ENCODE measurements at regions not wholly inside any gene's neighbourhood (a gene's known extent, or its start where the extent isn't known, plus 50 kb on each side); places are given as distances from the start of the nearest gene placed in this dataset.

DNA sequence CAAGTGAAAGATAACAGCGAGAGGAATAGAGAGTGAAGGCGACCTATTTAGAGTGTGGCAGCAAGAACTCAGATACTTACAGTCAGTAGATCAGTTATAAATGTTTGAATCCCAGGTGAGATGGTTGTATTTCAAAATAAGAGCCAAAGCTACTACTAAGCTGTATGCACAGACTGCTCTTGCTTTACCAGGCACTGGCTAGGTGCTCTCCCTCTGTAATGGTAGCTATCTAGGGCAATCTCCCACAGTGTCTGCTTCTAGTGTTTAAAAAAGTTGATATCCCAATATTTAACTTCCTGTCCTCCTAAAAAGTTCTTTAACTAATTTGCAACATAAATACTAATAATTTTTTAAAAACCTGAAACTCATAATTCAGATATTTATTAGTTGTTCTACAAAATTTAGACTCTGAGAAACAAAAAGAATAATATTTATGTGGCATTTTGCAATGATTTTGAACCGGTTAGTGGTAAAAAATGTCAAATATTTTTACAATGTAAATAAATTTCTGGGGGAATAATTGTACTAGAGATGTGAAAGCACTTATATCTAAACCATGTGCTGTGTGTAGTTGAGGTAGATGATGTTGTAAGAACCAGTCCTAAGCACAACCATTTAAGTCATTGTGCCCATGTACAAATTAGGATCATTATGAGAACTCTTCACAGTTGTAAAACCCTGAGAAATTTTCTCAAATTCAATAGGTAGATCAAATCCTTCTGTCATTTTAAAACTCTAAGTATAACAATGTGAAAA, 349.3 kb upstream of the SEMA3D start:
- no peak overlapping the region for H3K9ac ChIP-seq (replicated peaks in 1 of 4; ENCODE audit: extremely low read depth in 1 of 4, low read depth in 3 of 4, low read length in 3 of 4)
- no peak overlapping the region for H3K4me2 ChIP-seq (ENCODE audit: insufficient read depth in 1 of 2, low read depth in 2 of 2, low read length in 2 of 2)
- H3K4me1 ChIP-seq (replicated peaks in 1 of 4; ENCODE audit: control insufficient read depth in 3 of 4, insufficient read depth in 4 of 4, low read length in 3 of 4) = no peaks in the 10 kb centered on the region
- no peak overlapping the region for H3K18ac ChIP-seq (ENCODE audit: extremely low read depth, low read length)
- H4K91ac ChIP-seq (replicated peaks; ENCODE audit: insufficient read length, low read length) = no peak overlapping the region
- WGBS, 2 experiments (ENCODE audit: extremely low coverage in 1 of 2, insufficient coverage in 1 of 2, insufficient read length in 1 of 2, insufficient replicate concordance in 2 of 2, low coverage in 1 of 2, low lambda C conversion rate in 2 of 2, missing lambda C conversion rate in 1 of 2) = 93% methylated on average over 3 of the region's 3 CpGs; no CpG with 5 or more reads in 1 of the 2 experiments
- no peak overlapping the region for H3K4me3 ChIP-seq (ENCODE audit: extremely low read depth in 1 of 4, insufficient read depth in 2 of 4, low read depth in 3 of 4, low read length in 4 of 4)
- H2AFZ ChIP-seq (ENCODE audit: low read length) = no peak overlapping the region
- no peaks in the 10 kb centered on the region for H3K79me1 ChIP-seq (ENCODE audit: low read depth, low read length)
- no peaks in the 10 kb centered on the region for H4K20me1 ChIP-seq (replicated peaks in 1 of 2; ENCODE audit: control insufficient read depth in 1 of 2, insufficient read depth in 2 of 2, low read length in 2 of 2)
- no peak overlapping the region for H2BK120ac ChIP-seq (replicated peaks; ENCODE audit: low read depth, low read length)
- H3K79me2 ChIP-seq (ENCODE audit: control insufficient read depth in 1 of 2, insufficient read depth in 2 of 2, low read length in 2 of 2) = no peaks in the 10 kb centered on the region
- H2BK12ac ChIP-seq (ENCODE audit: low read depth, low read length) = no peak overlapping the region
- no peaks in the 10 kb centered on the region for H3K36me3 ChIP-seq (ENCODE audit: control insufficient read depth in 2 of 4, insufficient read depth in 4 of 4, low read length in 3 of 4)
- H3K56ac ChIP-seq (replicated peaks; ENCODE audit: insufficient read length, low read depth, low read length) = no peak overlapping the region
- H2BK5ac ChIP-seq (ENCODE audit: low read depth, low read length) = no peak overlapping the region
- H3K14ac ChIP-seq (ENCODE audit: insufficient read length) = no peak overlapping the region
- FAIRE-seq (no peak), DNase-seq (ENCODE audit: low read depth in 1 of 2, low spot score in 2 of 2) (no peak)
- POLR2A ChIA-PET (ENCODE audit: partially characterized antibody) = no interaction called here
- no peaks in the 10 kb centered on the region for H3K23me2 ChIP-seq (ENCODE audit: low read depth, low read length)
- CTCF ChIA-PET (ENCODE audit: partially characterized antibody) = interaction anchor here (1.0 kb wide), 1 partner anchor 18 kb away, joined by 3 read pairs; no protein-coding TSS in a partner anchor
- H2BK15ac ChIP-seq (ENCODE audit: low read length) = no peak overlapping the region
- no peaks in the 10 kb centered on the region for H3K27me3 ChIP-seq (replicated peaks in 1 of 4; ENCODE audit: control insufficient read depth in 3 of 4, extremely low read depth in 1 of 4, insufficient read depth in 3 of 4, low read length in 3 of 4)
- no peaks in the 10 kb centered on the region for H3K9me3 ChIP-seq (ENCODE audit: insufficient read depth in 2 of 2, low read depth in 1 of 2, low read length in 1 of 2)
- H2BK20ac ChIP-seq (ENCODE audit: low read length) = no peak overlapping the region
- no peak overlapping the region for H4K8ac ChIP-seq (ENCODE audit: extremely low read depth, insufficient read depth, low read length)
- no peak overlapping the region for H2AK5ac ChIP-seq (ENCODE audit: low read depth, low read length)
- H3K4ac ChIP-seq (replicated peaks; ENCODE audit: insufficient read length, low read depth, low read length) = no peak overlapping the region
- no peak overlapping the region for H4K5ac ChIP-seq (ENCODE audit: insufficient read length, low read depth, low read length)
- no peak overlapping the region for H3K27ac ChIP-seq (ENCODE audit: low read depth, low read length)
- no peak overlapping the region for H3K23ac ChIP-seq (ENCODE audit: insufficient read length)
- TF ChIP-seq MAFK (IDR thresholded peaks at IDR 0.05; ENCODE audit: low read depth, low read length) = no peak
- no peak for TF ChIP-seq RNF2 (IDR thresholded peaks at IDR 0.05; ENCODE audit: borderline replicate concordance, low read depth, low read length, missing control alignments, poor library complexity, severe bottlenecking)
- no peak for TF ChIP-seq CHD1 (IDR thresholded peaks at IDR 0.05; ENCODE audit: low read depth, low read length)
- no peak for TF ChIP-seq BCL11A (IDR thresholded peaks at IDR 0.05; ENCODE audit: low read depth in 2 of 2, low read length in 2 of 2)
- TF ChIP-seq EP300 (IDR thresholded peaks at IDR 0.05; ENCODE audit: borderline replicate concordance in 1 of 2, low read depth in 2 of 2, low read length in 2 of 2) = no peak
- TF ChIP-seq CTBP2 (IDR thresholded peaks at IDR 0.05; ENCODE audit: borderline replicate concordance, insufficient read depth, insufficient read length, low read length) = no peak
- TF ChIP-seq E2F6 (IDR thresholded peaks at IDR 0.05) = no peak
- TF ChIP-seq PHF8 (conservative IDR thresholded peaks at IDR 0.05; ENCODE audit: low read depth, low read length) = no peak
- TF ChIP-seq SP1 (IDR thresholded peaks at IDR 0.05; ENCODE audit: low read depth, low read length) = no peak
- TF ChIP-seq ATF3 (IDR thresholded peaks at IDR 0.05; ENCODE audit: insufficient read depth, low read depth, low read length) = no peak
- TF ChIP-seq BACH1 (IDR thresholded peaks at IDR 0.05; ENCODE audit: low read length) = no peak
- TF ChIP-seq TBP (IDR thresholded peaks at IDR 0.05; ENCODE audit: low read depth, low read length) = no peak

Measured in H1 (cell line).